C4-2B (cell line): ENCODE measurements at regions not wholly inside any gene's neighbourhood (a gene's known extent, or its start where the extent isn't known, plus 50 kb on each side); places are given as distances from the start of the nearest gene placed in this dataset.
"Not testable (repeated sequence)": the region's sequence is repeated elsewhere in the genome, so short reads cannot be mapped to it uniquely, and the experiment has no call there.

Source experiments
- CTCF ChIP-seq: fragments of 450-650 bp; conservative IDR thresholded peaks from 2 replicates; pipeline ENCODE4 v1.5.1; 2017; ENCODE audit warnings: mild to moderate bottlenecking
- ZFX ChIP-seq: fragments of 450-650 bp; IDR thresholded peaks from 2 replicates; pipeline ENCODE4 v1.6.1; 2017

- not testable (repeated sequence) for TF ChIP-seq CTCF, ZFX
These were observed 96.2 kb upstream of the VKORC1L1 start for GRCh38 chr7:65776677-65777076.
